ENCODE measurements at regions not wholly inside any gene's neighbourhood (a gene's known extent, or its start where the extent isn't known, plus 50 kb on each side); places are given as distances from the start of the nearest gene placed in this dataset.

DNA sequence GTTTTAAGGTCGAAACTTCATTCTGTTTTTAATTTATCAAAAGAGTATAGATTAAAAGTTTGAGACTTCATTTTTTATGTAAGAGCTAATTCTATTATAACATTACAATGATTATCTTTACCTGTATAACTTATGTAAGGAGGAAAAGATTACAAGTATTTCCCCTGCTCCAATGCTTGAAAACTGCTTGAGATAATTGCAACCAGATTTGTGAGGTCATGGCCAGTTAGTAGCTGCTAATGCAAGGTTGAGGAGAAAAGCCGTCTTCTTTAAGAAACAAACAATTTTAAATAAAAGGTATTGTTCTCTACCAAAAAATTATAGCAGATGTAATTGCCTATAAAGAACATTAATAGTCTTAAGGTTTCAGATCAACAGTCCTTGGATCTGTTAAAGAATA, 208.3 kb upstream of the UBE2E2 start (continued):
- TF ChIP-seq, protein P1, sequence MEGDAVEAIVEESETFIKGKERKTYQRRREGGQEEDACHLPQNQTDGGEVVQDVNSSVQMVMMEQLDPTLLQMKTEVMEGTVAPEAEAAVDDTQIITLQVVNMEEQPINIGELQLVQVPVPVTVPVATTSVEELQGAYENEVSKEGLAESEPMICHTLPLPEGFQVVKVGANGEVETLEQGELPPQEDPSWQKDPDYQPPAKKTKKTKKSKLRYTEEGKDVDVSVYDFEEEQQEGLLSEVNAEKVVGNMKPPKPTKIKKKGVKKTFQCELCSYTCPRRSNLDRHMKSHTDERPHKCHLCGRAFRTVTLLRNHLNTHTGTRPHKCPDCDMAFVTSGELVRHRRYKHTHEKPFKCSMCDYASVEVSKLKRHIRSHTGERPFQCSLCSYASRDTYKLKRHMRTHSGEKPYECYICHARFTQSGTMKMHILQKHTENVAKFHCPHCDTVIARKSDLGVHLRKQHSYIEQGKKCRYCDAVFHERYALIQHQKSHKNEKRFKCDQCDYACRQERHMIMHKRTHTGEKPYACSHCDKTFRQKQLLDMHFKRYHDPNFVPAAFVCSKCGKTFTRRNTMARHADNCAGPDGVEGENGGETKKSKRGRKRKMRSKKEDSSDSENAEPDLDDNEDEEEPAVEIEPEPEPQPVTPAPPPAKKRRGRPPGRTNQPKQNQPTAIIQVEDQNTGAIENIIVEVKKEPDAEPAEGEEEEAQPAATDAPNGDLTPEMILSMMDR (IDR thresholded peaks at IDR 0.05; ENCODE audit: control extremely low read depth in 1 of 3, insufficient read depth in 1 of 3, low read depth in 1 of 3, low read length in 3 of 3), result no peak
- no peak for TF ChIP-seq POU5F1 (IDR thresholded peaks at IDR 0.05; ENCODE audit: low read depth, low read length)

Data from H1 (cell line).